Transverse colon (tissue), 3 donors: ENCODE measurements at regions not wholly inside any gene's neighbourhood (a gene's known extent, or its start where the extent isn't known, plus 50 kb on each side); places are given as distances from the start of the nearest gene placed in this dataset.

Experiments used
- EP300 ChIP-seq: sonication (generic); formaldehyde crosslinking; IDR thresholded peaks from one replicate; pipeline ENCODE4 v1.6.1; 2017; ENCODE audit warnings: antibody characterized with exemption, low read depth
- POLR2A ChIP-seq: fragments of 450-650 bp; IDR thresholded peaks from one replicate; pipeline ENCODE4 v1.6.1; 2016; ENCODE audit warnings: antibody characterized with exemption, mild to moderate bottlenecking, moderate library complexity
- TF ChIP-seq, protein P1 (sequence below), 5 experiments: fragments of 200-600 bp in 3 of 5; fragments of 450-650 bp in 2 of 5; sonication (generic) in 3 of 5; IDR thresholded peaks; 1 replicate in 2 of 5; 2 replicates in 3 of 5; pipeline ENCODE4 v1.5.1; 2016 to 2017; ENCODE audit warnings: antibody characterized with exemption in 5 of 5, inconsistent platforms in 3 of 5, mild to moderate bottlenecking in 2 of 5, moderate library complexity in 1 of 5

DNA sequence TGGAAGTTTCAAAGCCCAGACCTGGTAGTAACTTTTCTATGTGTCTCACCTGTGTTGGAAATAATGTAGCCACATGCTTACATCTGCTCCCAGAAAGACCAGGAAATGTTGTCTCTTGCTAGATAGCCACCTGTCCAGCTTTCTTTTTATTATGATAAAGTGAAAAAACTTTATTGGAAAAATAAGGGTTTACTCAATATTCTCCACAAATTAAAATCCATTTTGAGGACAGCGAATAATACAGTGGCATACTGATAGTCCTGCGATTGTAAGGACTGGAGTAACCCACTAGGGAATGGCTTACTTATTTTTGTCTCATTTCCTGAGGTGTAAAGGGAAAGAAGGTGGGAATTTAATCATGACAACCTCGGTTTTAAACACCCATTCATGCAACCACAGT is 100.1 kb downstream of the HFE start:
- TF ChIP-seq POLR2A, result no peak
- TF ChIP-seq, protein P1, sequence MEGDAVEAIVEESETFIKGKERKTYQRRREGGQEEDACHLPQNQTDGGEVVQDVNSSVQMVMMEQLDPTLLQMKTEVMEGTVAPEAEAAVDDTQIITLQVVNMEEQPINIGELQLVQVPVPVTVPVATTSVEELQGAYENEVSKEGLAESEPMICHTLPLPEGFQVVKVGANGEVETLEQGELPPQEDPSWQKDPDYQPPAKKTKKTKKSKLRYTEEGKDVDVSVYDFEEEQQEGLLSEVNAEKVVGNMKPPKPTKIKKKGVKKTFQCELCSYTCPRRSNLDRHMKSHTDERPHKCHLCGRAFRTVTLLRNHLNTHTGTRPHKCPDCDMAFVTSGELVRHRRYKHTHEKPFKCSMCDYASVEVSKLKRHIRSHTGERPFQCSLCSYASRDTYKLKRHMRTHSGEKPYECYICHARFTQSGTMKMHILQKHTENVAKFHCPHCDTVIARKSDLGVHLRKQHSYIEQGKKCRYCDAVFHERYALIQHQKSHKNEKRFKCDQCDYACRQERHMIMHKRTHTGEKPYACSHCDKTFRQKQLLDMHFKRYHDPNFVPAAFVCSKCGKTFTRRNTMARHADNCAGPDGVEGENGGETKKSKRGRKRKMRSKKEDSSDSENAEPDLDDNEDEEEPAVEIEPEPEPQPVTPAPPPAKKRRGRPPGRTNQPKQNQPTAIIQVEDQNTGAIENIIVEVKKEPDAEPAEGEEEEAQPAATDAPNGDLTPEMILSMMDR (IDR thresholded peaks at IDR 0.05), result no peak
- TF ChIP-seq EP300, result no peak
